Nephron (organoid): ENCODE measurements at regions not wholly inside any gene's neighbourhood (a gene's known extent, or its start where the extent isn't known, plus 50 kb on each side); places are given as distances from the start of the nearest gene placed in this dataset.

Experiments
- H3K27ac Mint-ChIP-seq, 3 experiments: 2 replicates each; pipeline ENCODE4 v1.8.0; 2020; ENCODE audit warnings: mixed read lengths in 3 of 3, mild to moderate bottlenecking in 2 of 3, moderate library complexity in 1 of 3
- H3K27me3 Mint-ChIP-seq: 2 replicates; pipeline ENCODE4 v1.8.0; 2021; ENCODE audit warnings: low read depth, mild to moderate bottlenecking, moderate library complexity, mixed read lengths
- H3K36me3 Mint-ChIP-seq: 2 replicates; pipeline ENCODE4 v1.8.0; 2020; ENCODE audit warnings: low read depth, mixed read lengths
- H3K4me1 Mint-ChIP-seq: 2 replicates; pipeline ENCODE4 v1.8.0; 2020; ENCODE audit warnings: mixed read lengths
- H3K4me3 Mint-ChIP-seq, 3 experiments: 2 replicates each; pipeline ENCODE4 v1.8.0; 2020; ENCODE audit warnings: mild to moderate bottlenecking in 3 of 3, mixed read lengths in 3 of 3, moderate library complexity in 2 of 3
- H3K9me3 Mint-ChIP-seq: 2 replicates; pipeline ENCODE4 v1.8.0; 2020; ENCODE audit warnings: mixed read lengths
- TF ChIP-seq, protein P1 (sequence below), 3 experiments: fragments of 200-600 bp; sonication (generic); IDR thresholded peaks; one replicate each; pipeline ENCODE4 v1.5.0; 2021; ENCODE audit warnings: antibody characterized with exemption in 3 of 3; ENCODE audit not compliant: unreplicated experiment in 3 of 3

DNA sequence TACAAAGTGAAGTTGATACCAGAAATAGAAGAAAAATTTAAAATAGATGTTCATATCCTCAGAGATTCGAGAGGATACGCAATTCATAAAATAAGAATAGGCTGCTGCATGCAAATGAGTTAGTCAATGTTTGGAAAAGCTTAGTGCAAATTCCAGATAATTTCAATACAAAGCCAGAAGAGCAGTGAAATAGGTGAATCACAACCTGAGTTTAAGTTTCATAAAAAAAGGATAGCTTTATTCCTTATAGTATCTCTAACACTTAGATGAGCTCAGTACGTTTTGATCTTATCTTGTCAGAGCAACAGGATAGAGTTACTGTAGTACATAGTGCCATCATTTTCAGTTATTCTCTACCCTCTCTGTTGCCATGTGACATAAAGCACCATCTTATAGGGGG is 653.4 kb upstream of the ZNF608 start:
- Mint-ChIP-seq H3K27me3 (no peaks in the 10 kb centered on the region), H3K36me3 (peaks cover 8% of the 10 kb centered on the region), H3K27ac (no peak overlapping the region), H3K4me3 (no peak overlapping the region), H3K9me3 (peaks cover 7% of the 10 kb centered on the region), H3K4me1 (no peaks in the 10 kb centered on the region)
- TF ChIP-seq, protein P1, sequence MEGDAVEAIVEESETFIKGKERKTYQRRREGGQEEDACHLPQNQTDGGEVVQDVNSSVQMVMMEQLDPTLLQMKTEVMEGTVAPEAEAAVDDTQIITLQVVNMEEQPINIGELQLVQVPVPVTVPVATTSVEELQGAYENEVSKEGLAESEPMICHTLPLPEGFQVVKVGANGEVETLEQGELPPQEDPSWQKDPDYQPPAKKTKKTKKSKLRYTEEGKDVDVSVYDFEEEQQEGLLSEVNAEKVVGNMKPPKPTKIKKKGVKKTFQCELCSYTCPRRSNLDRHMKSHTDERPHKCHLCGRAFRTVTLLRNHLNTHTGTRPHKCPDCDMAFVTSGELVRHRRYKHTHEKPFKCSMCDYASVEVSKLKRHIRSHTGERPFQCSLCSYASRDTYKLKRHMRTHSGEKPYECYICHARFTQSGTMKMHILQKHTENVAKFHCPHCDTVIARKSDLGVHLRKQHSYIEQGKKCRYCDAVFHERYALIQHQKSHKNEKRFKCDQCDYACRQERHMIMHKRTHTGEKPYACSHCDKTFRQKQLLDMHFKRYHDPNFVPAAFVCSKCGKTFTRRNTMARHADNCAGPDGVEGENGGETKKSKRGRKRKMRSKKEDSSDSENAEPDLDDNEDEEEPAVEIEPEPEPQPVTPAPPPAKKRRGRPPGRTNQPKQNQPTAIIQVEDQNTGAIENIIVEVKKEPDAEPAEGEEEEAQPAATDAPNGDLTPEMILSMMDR (IDR thresholded peaks at IDR 0.05; ENCODE audit: unreplicated experiment in 3 of 3) = no peak

DNA sequence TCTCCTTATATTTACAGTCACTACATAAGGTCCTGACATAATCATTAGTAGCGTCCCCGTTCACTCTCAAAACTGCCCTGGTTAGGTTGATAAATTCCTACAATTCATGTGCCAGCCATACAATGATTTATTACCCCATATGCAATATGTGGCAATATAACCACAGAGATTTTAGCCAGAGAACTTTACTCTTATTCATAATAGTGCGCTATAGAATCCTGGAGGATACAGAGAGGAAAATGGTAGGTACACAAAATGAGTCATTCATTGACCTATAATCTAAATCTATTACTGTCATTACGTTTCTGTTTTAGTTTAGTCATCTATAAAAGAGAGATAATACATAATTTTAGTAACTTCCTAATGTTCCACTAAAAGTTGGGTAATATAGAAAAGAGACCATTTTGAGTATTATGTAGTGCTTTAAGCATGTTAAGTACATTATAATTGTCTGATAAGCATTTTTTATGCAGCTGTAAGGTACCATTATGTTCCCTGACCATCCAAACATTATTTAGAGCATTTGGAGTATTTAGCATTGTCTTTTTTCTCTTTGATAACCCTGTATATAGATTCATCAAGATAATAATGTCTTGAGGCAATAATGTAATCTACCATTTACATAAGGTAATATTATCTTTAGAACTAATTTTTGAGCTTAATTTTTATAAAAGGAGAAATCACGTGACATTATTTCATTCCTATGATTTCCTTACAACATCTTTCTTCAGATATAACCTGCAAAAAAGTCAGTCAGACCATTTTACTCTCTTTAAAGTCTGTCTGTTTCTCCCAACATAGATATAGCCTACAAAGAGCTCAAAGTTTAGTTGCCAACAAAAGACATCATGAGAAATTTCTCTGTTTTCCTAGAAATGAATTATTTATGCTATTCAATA is 655.5 kb upstream of the ZNF608 start:
- H3K4me1 Mint-ChIP-seq = no peaks in the 10 kb centered on the region
- H3K9me3 Mint-ChIP-seq = no peaks in the 10 kb centered on the region
- TF ChIP-seq, protein P1 (IDR thresholded peaks at IDR 0.05; ENCODE audit: unreplicated experiment in 3 of 3) = no peak
- no peak overlapping the region for H3K4me3 Mint-ChIP-seq
- no peaks in the 10 kb centered on the region for H3K27me3 Mint-ChIP-seq
- no peak overlapping the region for H3K27ac Mint-ChIP-seq
- peaks cover 4% of the 10 kb centered on the region for H3K36me3 Mint-ChIP-seq

GRCh38 chr5:125402787-125403186 is 656.3 kb upstream of the ZNF608 start:
- Mint-ChIP-seq H3K36me3 (peaks cover 4% of the 10 kb centered on the region), H3K9me3 (no peaks in the 10 kb centered on the region), H3K4me1 (no peaks in the 10 kb centered on the region)

DNA sequence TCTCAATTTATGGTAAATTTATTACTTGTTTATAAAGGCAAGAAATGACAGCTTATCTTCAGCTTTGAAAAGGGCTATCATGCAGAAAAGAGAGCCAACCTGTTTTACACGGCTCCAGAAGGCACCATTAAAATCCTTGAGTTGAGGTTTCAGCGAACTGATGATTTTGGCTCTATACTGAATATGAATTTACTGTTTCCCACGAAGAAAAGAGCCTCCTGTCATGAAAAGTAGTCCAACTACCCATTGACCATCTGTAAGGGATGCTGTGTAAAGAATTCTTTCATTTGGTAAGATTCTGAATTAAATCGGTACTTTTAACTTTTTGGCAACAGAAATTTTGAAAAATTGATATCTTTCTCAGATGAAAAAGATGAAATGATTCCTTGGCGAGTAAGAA is 657.6 kb upstream of the ZNF608 start:
- Mint-ChIP-seq H3K4me3 (no peak overlapping the region), H3K4me1 (peaks cover 13% of the 10 kb centered on the region), H3K9me3 (no peaks in the 10 kb centered on the region), H3K36me3 (peaks cover 4% of the 10 kb centered on the region), H3K27ac (no peak overlapping the region), H3K27me3 (no peaks in the 10 kb centered on the region)
- TF ChIP-seq, protein P1 (IDR thresholded peaks at IDR 0.05; ENCODE audit: unreplicated experiment in 3 of 3) = no peak

More at GRCh38 chr5:125402787-125403186, 656.3 kb upstream of the ZNF608 start:
- Mint-ChIP-seq H3K27me3 (no peaks in the 10 kb centered on the region), H3K27ac (no peak overlapping the region), H3K4me3 (no peak overlapping the region)
- TF ChIP-seq, protein P1 (IDR thresholded peaks at IDR 0.05; ENCODE audit: unreplicated experiment in 3 of 3) = no peak

DNA sequence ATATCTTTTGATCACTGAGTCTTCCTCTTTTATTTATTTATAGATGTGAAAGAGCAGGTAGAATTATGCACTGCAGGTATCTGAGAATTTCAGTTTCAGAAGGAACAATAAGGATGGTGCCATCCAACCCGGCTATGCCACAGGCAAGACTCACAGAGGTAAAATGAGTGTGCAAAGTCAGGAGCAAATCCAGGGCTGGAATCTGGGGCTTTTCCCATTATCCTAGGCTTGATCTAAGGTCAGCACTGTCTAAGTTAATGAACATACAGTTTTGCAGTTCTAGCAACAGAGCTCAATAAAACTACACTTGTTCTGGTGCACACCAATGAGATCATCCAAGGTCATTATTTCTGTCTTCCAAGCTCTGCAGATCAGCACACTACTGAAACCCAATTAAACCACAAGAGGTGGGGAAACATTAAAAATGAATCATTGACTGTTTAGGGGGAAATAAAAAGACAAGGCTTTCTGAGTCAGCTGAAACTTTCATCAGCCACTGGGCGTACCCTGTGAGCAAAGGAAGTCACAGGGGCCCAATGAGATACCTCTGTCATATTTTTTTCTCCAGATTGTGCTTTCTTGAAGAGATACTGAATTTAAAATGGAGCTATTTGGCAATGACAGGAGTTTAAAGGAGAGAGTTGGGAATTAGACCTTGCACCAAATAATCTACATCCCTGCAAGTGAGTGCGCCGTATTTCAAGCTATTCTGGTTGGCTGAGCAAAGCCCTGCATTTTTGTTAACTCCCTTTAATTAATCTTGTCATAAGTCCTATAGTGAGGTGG is 662.2 kb upstream of the ZNF608 start:
- Mint-ChIP-seq H3K9me3 (no peaks in the 10 kb centered on the region), H3K4me1 (peaks cover 58% of the 10 kb centered on the region), H3K36me3 (no peaks in the 10 kb centered on the region), H3K27me3 (no peaks in the 10 kb centered on the region), H3K27ac (peak overlapping the region; percentile 93 to 98 (median 97)), H3K4me3 (peak overlapping the region in 2 of 3 experiments; percentile 6 to 26)
- TF ChIP-seq, protein P1 (IDR thresholded peaks at IDR 0.05; ENCODE audit: unreplicated experiment in 3 of 3) = no peak
